Tibial artery (tissue), 4 donors: ENCODE measurements at regions not wholly inside any gene's neighbourhood (a gene's known extent, or its start where the extent isn't known, plus 50 kb on each side); places are given as distances from the start of the nearest gene placed in this dataset.

Experiments used
- DNase-seq, 2 donors: peaks; one replicate each; pipeline ENCODE4 v3.0.0-alpha.2; 2019
- H3K27ac ChIP-seq, 2 donors: fragments of 200-600 bp; sonication (generic) in 1 of 2; 1 replicate in 1 of 2; 2 replicates in 1 of 2; pipeline ENCODE4 v1.5.1; 2018 to 2019; ENCODE audit warnings: mild to moderate bottlenecking in 1 of 2
- H3K27me3 ChIP-seq, 2 donors: fragments of 200-600 bp; sonication (generic) in 1 of 2; one replicate each; pipeline versions ENCODE4 v1.5.1 to v1.6.0; 2016 to 2019
- H3K36me3 ChIP-seq, 3 donors: fragments of 200-600 bp; sonication (generic) in 2 of 3; one replicate each; pipeline ENCODE4 v1.5.1; 2016 to 2019; ENCODE audit warnings: mild to moderate bottlenecking in 2 of 3
- H3K4me1 ChIP-seq, 4 donors: fragments of 200-600 bp; sonication (generic) in 2 of 4; 1 replicate in 3 of 4; 2 replicates in 1 of 4; pipeline ENCODE4 v1.5.1; 2016 to 2019
- H3K4me3 ChIP-seq, 2 donors: fragments of 200-600 bp; sonication (generic) in 1 of 2; 1 replicate in 1 of 2; 2 replicates in 1 of 2; pipeline ENCODE4 v1.5.1; 2018 to 2019; ENCODE audit warnings: mild to moderate bottlenecking in 2 of 2
- H3K9me3 ChIP-seq, 3 donors: fragments of 200-600 bp; sonication (generic) in 1 of 3; one replicate each; pipeline ENCODE4 v1.5.1; 2016 to 2019
- CTCF ChIP-seq, 2 experiments: fragments of 200-600 bp in 1 of 2; fragments of 450-650 bp in 1 of 2; IDR thresholded peaks; one replicate each; pipeline ENCODE4 v1.5.1; 2017 to 2019; ENCODE audit warnings: antibody characterized with exemption in 2 of 2, mild to moderate bottlenecking in 1 of 2, moderate library complexity in 1 of 2
- intact Hi-C: fragments of 100-400 bp; cut with DNase I; formaldehyde crosslinking; loops from one replicate; pipeline ENCODE4 v1.15.0; 2023; ENCODE audit warnings: low total_unique reads

DNA sequence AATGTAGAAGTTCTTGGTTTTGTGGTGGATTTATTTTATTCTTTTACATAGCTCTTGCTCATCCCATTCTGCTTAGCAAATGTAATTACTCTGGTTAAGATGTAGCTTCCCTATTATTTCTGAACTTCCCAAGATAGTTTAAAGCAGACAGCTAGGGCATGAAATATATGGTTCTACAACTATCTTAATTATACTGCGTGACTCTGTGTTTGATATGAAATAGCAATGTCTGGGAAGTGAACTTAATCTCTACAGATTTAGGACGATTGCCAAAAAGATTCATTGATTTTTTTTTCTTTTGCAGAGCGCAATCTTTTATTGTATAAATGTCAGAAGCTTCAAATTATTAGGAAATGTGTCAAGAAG, 529.3 kb upstream of the ZNF608 start:
- no peak for TF ChIP-seq CTCF (IDR thresholded peaks at IDR 0.05)
- Histone ChIP-seq H3K27ac (no peak overlapping the region), H3K27me3 (no peaks in the 10 kb centered on the region), H3K4me3 (no peak overlapping the region), H3K4me1 (no peaks in the 10 kb centered on the region), H3K36me3 (no peaks in the 10 kb centered on the region), H3K9me3 (no peaks in the 10 kb centered on the region)
- DNase-seq: no peak
- intact Hi-C loops: no loop called here

GRCh38 chr5:125276096-125276495, 529.7 kb upstream of the ZNF608 start:
- intact Hi-C loops: no loop called here
- DNase-seq: no peak
- H3K4me3 ChIP-seq: no peak overlapping the region
- TF ChIP-seq CTCF (IDR thresholded peaks at IDR 0.05): no peak
- no peaks in the 10 kb centered on the region for H3K27me3 ChIP-seq
- H3K27ac ChIP-seq: no peak overlapping the region
- H3K9me3 ChIP-seq: no peaks in the 10 kb centered on the region
- no peaks in the 10 kb centered on the region for H3K4me1 ChIP-seq
- no peaks in the 10 kb centered on the region for H3K36me3 ChIP-seq

DNA sequence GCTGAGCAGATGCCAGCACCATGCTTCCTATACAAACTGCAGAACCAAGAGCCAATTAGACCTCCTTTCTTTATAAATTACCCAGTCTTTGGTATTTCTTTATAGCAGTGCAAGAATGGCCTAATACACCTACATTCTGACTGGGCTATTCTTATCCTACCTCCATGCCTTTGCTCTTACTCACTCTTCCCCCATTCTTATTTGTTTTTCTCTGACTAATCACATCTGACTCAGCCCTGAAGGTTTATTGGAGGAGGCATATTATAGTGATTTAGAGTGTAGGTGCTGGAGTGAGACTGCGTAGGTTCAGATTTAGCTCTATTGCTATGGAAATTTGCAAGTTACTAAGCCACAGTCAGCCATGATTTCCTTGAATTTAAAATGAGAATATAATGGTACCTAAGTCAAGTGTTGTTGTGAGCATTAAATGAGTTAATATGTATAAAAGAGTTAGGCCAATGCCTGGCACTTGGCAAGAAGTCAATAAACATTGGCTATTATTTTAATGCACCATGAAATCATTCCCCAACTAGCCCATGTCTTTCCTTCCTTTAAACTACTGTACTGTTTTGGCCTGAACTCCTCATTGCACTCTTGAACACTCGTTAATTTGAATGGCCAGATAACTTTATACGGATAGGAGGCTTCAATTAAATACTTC, 531.2 kb upstream of the ZNF608 start:
- no peaks in the 10 kb centered on the region for H3K9me3 ChIP-seq
- intact Hi-C loops: no loop called here
- H3K4me1 ChIP-seq: no peaks in the 10 kb centered on the region
- no peaks in the 10 kb centered on the region for H3K36me3 ChIP-seq
- no peaks in the 10 kb centered on the region for H3K27me3 ChIP-seq
- no peak for TF ChIP-seq CTCF (IDR thresholded peaks at IDR 0.05)
- H3K4me3 ChIP-seq: no peak overlapping the region
- no peak for DNase-seq
- H3K27ac ChIP-seq: no peak overlapping the region

DNA sequence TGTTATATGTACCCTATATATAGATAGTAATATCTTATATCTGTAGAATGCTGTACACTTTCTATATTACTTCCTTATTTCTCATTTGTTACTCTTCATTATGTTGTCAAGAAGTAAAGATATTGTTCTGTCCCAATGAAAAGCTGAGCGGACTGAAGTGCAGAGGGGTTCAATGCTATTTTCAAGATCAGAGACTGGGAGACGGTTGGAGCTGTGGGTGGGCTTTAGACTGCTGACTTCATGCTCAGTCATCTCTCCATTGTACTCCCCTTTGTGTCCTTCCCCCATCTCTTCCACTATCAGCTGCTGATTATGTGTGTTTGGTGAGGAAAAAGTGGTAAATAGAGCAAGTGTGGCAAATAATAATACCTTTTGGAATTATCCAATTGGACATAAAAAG, 532.3 kb upstream of the ZNF608 start:
- intact Hi-C loops: no loop called here
- no peaks in the 10 kb centered on the region for H3K27me3 ChIP-seq
- no peaks in the 10 kb centered on the region for H3K36me3 ChIP-seq
- H3K27ac ChIP-seq: no peak overlapping the region
- DNase-seq: no peak
- no peak overlapping the region for H3K4me3 ChIP-seq
- H3K4me1 ChIP-seq: no peaks in the 10 kb centered on the region
- TF ChIP-seq CTCF (IDR thresholded peaks at IDR 0.05): no peak
- H3K9me3 ChIP-seq: no peaks in the 10 kb centered on the region

DNA sequence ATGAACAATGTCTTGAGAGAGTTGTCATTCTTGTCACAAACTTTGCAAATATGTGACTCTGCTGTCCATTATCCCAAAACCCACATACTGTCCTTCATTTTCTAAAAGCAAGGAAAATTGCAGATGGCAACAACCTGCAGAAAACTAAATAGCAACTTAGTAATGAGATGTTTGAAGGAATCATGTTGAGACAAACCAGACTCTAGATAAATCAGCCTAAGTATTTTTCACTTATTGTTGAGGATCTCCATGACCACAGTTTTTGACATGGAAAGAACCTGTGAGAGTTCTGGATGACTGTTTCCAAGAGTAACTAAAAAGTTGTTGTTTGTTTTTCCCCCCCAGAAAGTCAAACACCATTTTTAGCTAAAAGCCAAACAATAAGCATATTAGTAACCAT, 535.2 kb upstream of the ZNF608 start:
- no peaks in the 10 kb centered on the region for H3K4me1 ChIP-seq
- H3K27ac ChIP-seq: no peak overlapping the region
- no peak for TF ChIP-seq CTCF (IDR thresholded peaks at IDR 0.05)
- H3K27me3 ChIP-seq: no peaks in the 10 kb centered on the region
- intact Hi-C loops: no loop called here
- DNase-seq: no peak
- H3K36me3 ChIP-seq: no peaks in the 10 kb centered on the region
- H3K9me3 ChIP-seq: no peaks in the 10 kb centered on the region
- no peak overlapping the region for H3K4me3 ChIP-seq

DNA sequence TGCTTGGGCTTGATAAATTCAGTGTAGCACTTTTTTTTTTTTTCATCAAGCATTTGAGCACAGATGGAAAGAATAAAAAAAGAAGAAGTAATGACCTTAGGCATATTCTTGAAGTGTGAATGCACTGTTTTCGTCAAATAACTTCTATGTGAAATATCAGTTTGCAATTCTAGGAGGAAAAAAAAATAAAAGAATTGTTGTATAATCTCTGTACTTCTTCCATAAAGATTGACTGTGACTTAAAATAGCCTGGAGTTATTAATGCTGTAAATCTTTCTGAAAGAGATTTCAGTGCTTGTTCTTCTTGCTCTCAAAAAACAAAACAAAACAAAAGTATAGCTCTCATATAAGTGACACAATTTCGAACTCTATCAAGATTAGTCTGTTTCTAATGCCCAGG, 536.9 kb upstream of the ZNF608 start:
- DNase-seq: no peak
- no peak for TF ChIP-seq CTCF (IDR thresholded peaks at IDR 0.05)
- intact Hi-C loops: no loop called here
- Histone ChIP-seq H3K4me3 (no peak overlapping the region), H3K36me3 (no peaks in the 10 kb centered on the region), H3K9me3 (no peaks in the 10 kb centered on the region), H3K27me3 (no peaks in the 10 kb centered on the region), H3K27ac (no peak overlapping the region), H3K4me1 (no peaks in the 10 kb centered on the region)
